ENCODE measurements at regions not wholly inside any gene's neighbourhood (a gene's known extent, or its start where the extent isn't known, plus 50 kb on each side); places are given as distances from the start of the nearest gene placed in this dataset.

GRCh38 chr7:17659126-17659525 is 281.2 kb downstream of the SNX13 start:
- DNase-seq (ENCODE audit: low spot score) (no peak), ATAC-seq (ENCODE audit: insufficient number of reproducible peaks, low FRiP score, low read depth) (no peak)
- Histone ChIP-seq H3K9me3 (no peaks in the 10 kb centered on the region), H3K4me1 (ENCODE audit: control insufficient read depth in 1 of 2, low read depth in 2 of 2) (peaks cover 0 to 5% of the 10 kb centered on the region in 2 donors), H3K27ac (no peak overlapping the region), H3K27me3 (replicated peaks; ENCODE audit: insufficient read depth) (no peaks in the 10 kb centered on the region), H3K4me3 (no peak overlapping the region), H3K36me3 (no peaks in the 10 kb centered on the region)
- TF ChIP-seq CTCF (IDR thresholded peaks at IDR 0.05) = no peak

- ATAC-seq (ENCODE audit: insufficient number of reproducible peaks, low FRiP score, low read depth) = no peak
- Histone ChIP-seq H3K9me3 (no peaks in the 10 kb centered on the region), H3K4me3 (no peak overlapping the region), H3K27ac (no peak overlapping the region), H3K27me3 (replicated peaks; ENCODE audit: insufficient read depth) (no peaks in the 10 kb centered on the region), H3K4me1 (ENCODE audit: control insufficient read depth in 1 of 2, low read depth in 2 of 2) (peaks cover 0 to 5% of the 10 kb centered on the region in 2 donors), H3K36me3 (no peaks in the 10 kb centered on the region)
- DNase-seq (ENCODE audit: low spot score) = no peak
- no peak for TF ChIP-seq CTCF (IDR thresholded peaks at IDR 0.05)
Measured at GRCh38 chr7:17660116-17660515, 280.2 kb downstream of the SNX13 start.

- no peak for DNase-seq (ENCODE audit: low spot score)
- no peaks in the 10 kb centered on the region for H3K27me3 ChIP-seq (replicated peaks; ENCODE audit: insufficient read depth)
- no peaks in the 10 kb centered on the region for H3K9me3 ChIP-seq
- H3K36me3 ChIP-seq = no peaks in the 10 kb centered on the region
- no peak for TF ChIP-seq CTCF (IDR thresholded peaks at IDR 0.05)
- H3K27ac ChIP-seq = no peak overlapping the region
- ATAC-seq (ENCODE audit: insufficient number of reproducible peaks, low FRiP score, low read depth) = no peak
- peaks cover 0 to 5% of the 10 kb centered on the region in 2 donors for H3K4me1 ChIP-seq (ENCODE audit: control insufficient read depth in 1 of 2, low read depth in 2 of 2)
- no peak overlapping the region for H3K4me3 ChIP-seq
Measured at GRCh38 chr7:17661982-17662585, 278.2 kb downstream of the SNX13 start.

- ATAC-seq (ENCODE audit: insufficient number of reproducible peaks, low FRiP score, low read depth) (no peak), DNase-seq (ENCODE audit: low spot score) (no peak)
- Histone ChIP-seq H3K27ac (no peak overlapping the region), H3K4me3 (no peak overlapping the region), H3K9me3 (no peaks in the 10 kb centered on the region), H3K36me3 (no peaks in the 10 kb centered on the region), H3K27me3 (replicated peaks; ENCODE audit: insufficient read depth) (no peaks in the 10 kb centered on the region), H3K4me1 (ENCODE audit: control insufficient read depth in 1 of 2, low read depth in 2 of 2) (peaks cover 0 to 5% of the 10 kb centered on the region in 2 donors)
- TF ChIP-seq CTCF (IDR thresholded peaks at IDR 0.05) = no peak
Measured at GRCh38 chr7:17663061-17663675, 277.1 kb downstream of the SNX13 start.

- Histone ChIP-seq H3K27me3 (replicated peaks; ENCODE audit: insufficient read depth) (no peaks in the 10 kb centered on the region), H3K27ac (no peak overlapping the region), H3K4me1 (ENCODE audit: control insufficient read depth in 1 of 2, low read depth in 2 of 2) (peaks cover 0 to 5% of the 10 kb centered on the region in 2 donors), H3K4me3 (no peak overlapping the region), H3K9me3 (no peaks in the 10 kb centered on the region), H3K36me3 (no peaks in the 10 kb centered on the region)
- no peak for DNase-seq (ENCODE audit: low spot score)
- no peak for TF ChIP-seq CTCF (IDR thresholded peaks at IDR 0.05)
- no peak for ATAC-seq (ENCODE audit: insufficient number of reproducible peaks, low FRiP score, low read depth)
Measured at GRCh38 chr7:17665029-17665428, 275.3 kb downstream of the SNX13 start.
